DND-41 (cell line): ENCODE measurements at regions not wholly inside any gene's neighbourhood (a gene's known extent, or its start where the extent isn't known, plus 50 kb on each side); places are given as distances from the start of the nearest gene placed in this dataset.

ENCODE experiments used
- EZH2 ChIP-seq: IDR thresholded peaks from 3 replicates; pipeline ENCODE4 v1.6.1; 2012; ENCODE audit warnings: borderline replicate concordance, low read depth, mild to moderate bottlenecking, moderate library complexity, low read length, inconsistent platforms; ENCODE audit not compliant: severe bottlenecking
- TF ChIP-seq, protein P1 (sequence below): IDR thresholded peaks from 2 replicates; pipeline ENCODE4 v1.5.1; 2012; ENCODE audit warnings: borderline replicate concordance, low read length, moderate library complexity, mild to moderate bottlenecking; ENCODE audit not compliant: poor library complexity, severe bottlenecking; ENCODE audit errors: extremely low read depth

DNA sequence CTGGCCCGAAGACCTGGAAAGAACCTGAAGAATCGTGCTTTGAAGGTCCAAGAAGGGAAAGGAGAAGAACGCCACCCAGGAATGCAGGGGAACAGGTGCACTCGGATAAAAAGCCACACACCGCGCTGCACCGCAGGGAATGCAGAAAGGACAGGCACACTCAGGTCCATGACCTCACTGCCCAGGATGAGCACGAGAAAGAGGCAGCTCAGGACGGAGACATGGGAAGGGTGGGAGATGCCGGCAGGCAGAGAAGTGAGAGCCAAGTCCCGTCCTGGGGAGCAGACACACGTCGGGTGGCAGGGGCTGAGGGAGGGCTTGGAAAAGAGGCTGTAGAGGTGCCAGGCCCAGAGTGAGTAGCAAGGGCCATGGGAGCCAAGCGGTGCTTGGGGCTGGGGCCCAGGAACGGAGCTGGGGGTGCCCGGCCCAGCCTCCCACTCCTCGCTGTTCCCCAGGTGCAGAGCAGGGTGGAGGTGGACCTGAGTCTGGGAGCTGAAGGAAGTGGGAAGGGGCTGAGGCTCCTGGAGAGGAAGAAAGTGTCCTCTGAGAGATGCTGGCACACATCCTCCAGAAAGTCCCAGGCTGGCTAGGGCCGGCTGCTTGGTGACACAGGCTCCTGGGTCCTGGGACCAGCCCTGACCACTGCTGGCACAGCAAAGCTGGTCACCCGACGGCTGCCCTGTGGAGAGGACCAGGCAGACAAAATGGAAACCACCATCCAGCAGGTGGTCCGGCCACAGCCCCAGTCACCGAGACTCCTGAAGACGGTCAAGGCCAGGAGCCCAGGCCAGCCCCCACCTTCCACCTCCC lies 91.3 kb downstream of the PSMB1 start:
- TF ChIP-seq, protein P1, sequence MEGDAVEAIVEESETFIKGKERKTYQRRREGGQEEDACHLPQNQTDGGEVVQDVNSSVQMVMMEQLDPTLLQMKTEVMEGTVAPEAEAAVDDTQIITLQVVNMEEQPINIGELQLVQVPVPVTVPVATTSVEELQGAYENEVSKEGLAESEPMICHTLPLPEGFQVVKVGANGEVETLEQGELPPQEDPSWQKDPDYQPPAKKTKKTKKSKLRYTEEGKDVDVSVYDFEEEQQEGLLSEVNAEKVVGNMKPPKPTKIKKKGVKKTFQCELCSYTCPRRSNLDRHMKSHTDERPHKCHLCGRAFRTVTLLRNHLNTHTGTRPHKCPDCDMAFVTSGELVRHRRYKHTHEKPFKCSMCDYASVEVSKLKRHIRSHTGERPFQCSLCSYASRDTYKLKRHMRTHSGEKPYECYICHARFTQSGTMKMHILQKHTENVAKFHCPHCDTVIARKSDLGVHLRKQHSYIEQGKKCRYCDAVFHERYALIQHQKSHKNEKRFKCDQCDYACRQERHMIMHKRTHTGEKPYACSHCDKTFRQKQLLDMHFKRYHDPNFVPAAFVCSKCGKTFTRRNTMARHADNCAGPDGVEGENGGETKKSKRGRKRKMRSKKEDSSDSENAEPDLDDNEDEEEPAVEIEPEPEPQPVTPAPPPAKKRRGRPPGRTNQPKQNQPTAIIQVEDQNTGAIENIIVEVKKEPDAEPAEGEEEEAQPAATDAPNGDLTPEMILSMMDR, result no peak
- TF ChIP-seq EZH2, result no peak
